Central memory CD4-positive, alpha-beta T cell (primary cell): ENCODE measurements at regions not wholly inside any gene's neighbourhood (a gene's known extent, or its start where the extent isn't known, plus 50 kb on each side); places are given as distances from the start of the nearest gene placed in this dataset.
A peak's percentile ranks its signal among the peaks of the same experiment; 100 is the strongest.
"Not testable (repeated sequence)": the region's sequence is repeated elsewhere in the genome, so short reads cannot be mapped to it uniquely, and the experiment has no call there.

Experiments used
- DNase-seq: peaks from one replicate; pipeline ENCODE4 v3.0.0; 2022

- no peak for DNase-seq
These were observed 205.3 kb upstream of the TBL1XR1 start for GRCh38 chr3:177402533-177402932.

DNA sequence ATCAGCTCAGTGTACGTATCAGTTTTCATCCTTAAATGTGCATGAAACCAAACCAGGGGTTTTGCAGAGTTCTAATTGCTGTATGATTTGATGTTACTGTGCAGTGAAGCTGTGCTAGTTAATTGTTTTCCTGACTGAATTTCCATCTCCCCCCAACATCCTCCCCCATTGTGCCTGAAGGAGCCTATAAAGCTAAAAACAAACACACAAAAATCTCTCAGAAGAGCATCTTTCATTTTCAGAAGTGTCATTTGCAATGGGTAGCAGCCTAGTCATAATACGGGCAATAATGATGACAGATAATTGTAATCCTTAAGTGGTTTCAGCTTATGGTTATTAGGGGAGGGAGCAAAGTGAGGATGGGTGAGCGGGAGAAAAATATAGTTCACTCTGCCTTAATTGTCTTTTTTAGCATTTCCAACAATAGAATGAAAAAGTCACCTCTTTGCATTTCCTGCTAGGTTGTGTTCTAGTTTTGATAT lies 207.9 kb upstream of the TBL1XR1 start:
- DNase-seq, result no peak

DNA sequence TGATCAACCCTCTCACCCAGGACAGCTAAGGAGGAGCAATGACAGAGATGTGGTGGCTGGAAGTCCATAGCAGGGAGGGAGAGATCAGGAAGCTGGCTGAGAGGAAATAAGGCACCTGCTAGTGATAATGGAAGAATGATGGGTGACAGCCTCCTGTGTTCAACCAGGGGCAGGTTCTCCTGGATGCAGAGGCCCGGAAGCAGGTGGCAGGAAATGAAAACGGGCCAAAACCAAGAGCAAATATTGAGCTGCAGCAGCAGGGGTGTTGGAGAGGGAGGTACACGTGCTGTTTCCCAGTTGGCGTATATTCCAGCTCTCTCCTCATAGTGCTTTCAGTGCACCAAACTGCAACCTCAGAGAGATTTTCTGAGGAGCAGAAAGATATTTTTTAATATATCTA lies 213.4 kb upstream of the TBL1XR1 start:
- DNase-seq, result no peak

- DNase-seq, result no peak
These were observed 213.9 kb upstream of the TBL1XR1 start for GRCh38 chr3:177411201-177411600.

DNA sequence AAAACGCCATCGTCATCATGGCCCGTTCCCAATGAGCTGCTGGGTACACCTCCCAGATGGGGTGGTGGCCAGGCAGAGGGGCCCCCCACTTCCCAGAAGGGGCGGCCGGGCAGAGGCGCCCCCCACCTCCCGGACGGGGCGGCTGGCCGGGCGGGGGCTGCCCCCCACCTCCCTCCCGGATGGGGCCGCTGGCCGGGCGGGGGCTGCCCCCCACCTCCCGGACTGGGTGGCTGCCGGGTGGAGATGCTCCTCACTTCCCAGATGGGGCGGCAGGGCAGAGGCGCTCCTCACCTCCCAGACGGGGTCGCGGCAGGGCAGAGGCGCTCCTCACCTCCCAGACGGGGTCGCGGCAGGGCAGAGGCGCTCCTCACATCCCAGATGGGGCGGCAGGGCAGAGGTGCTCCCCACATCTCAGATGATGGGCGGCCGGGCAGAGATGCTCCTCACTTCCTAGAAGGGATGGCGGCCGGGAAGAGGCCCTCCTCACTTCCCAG lies 215.4 kb upstream of the TBL1XR1 start:
- DNase-seq, result not testable (repeated sequence)

- DNase-seq, result no peak
These were observed 216.8 kb upstream of the TBL1XR1 start for GRCh38 chr3:177414093-177414492.

- DNase-seq, result no peak
These were observed 221.5 kb upstream of the TBL1XR1 start for GRCh38 chr3:177418787-177419186.

GRCh38 chr3:177419904-177420601 lies 222.8 kb upstream of the TBL1XR1 start:
- no peak for DNase-seq

- DNase-seq, result no peak
These were observed 223.6 kb upstream of the TBL1XR1 start for GRCh38 chr3:177420651-177421480.

DNA sequence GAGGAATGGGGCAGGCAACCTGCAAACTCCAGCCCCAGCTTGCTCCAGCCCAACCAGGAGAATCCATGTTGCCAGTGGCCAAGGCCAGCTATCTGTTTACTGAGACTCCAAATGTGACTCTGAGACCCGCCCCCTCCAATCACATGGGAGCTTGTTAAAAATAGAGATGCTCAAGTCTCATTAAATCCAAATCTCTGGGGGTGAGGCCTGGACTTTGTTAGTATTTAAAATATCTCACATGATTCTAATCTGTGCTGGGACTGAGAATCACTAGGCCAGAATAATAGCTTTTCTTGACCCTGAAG lies 224.2 kb upstream of the TBL1XR1 start:
- no peak for DNase-seq

DNA sequence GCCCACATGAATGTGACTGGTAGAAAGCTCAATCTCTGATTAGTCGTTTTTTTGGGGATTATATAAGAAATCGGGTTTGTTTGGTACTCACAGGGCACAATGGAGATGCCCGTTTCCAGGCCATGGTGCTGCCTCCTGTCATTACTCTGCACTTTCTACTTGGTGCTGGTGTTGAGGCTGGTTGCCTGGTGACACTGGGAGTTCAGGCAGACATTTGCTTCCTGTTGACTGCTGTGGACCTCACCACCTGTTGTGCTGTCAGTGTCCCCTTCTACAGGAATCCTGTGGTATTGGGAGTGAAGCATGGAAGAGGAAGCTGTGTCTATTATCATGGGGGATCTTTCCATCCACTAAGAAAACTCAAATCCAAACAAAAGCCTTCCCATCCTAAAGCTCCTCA lies 227.2 kb upstream of the TBL1XR1 start:
- peak; percentile 4 for DNase-seq

DNA sequence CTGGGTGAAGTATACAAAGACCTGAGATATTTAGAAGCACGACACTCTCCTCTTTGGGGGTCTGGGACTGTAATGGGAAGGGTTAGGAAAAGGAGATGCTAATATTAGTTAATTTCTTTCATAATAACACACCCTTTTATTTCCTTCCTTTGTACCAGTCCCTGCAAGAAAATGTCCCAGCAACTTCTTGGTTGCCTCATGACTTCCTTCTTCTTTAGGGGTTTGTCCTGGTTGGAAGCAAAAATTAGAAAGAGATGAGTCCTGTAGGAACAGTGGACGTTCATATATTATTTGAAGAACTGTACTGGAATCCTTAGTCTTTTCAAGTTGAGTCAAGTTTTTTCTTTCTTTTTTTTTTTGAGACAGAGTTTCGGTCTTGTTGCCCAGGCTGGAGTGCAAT lies 227.8 kb upstream of the TBL1XR1 start:
- DNase-seq, result no peak

DNA sequence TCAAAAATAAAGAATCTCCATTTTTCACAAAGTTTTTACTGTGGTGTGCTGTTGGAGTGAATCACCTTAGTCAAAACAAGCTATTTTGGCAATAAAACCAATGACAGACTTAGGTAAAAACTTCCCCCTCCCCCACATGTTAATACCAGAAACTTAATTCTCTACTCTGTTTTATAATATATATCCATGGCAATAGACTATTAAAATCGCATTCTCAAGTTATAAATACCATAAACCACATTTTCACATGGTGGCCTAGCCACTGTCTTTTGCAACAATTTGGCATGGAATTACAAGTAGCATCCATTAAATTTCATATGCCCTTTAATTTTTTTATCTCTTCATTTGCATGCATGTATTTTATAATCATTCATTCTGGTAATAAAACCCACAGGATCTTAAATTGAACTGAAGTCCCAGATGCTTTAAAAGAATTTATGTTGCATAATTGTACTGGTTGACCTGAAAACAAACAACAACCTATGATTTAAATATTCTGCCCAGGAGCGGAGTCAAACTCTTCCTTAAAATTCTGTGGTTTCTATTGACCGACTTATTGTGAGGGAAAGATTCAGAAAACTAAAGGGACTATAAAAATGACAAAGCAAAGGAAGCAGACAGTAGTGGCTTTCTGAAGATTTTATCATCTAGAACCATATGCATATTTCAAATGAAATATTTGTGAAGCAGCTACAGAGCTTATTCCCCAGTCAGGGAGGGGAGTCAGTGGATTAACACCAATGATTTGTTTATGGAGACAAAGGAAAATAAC lies 229.0 kb upstream of the TBL1XR1 start:
- no peak for DNase-seq

GRCh38 chr3:177426878-177427495 lies 229.7 kb upstream of the TBL1XR1 start:
- peak; percentile 47 for DNase-seq

DNA sequence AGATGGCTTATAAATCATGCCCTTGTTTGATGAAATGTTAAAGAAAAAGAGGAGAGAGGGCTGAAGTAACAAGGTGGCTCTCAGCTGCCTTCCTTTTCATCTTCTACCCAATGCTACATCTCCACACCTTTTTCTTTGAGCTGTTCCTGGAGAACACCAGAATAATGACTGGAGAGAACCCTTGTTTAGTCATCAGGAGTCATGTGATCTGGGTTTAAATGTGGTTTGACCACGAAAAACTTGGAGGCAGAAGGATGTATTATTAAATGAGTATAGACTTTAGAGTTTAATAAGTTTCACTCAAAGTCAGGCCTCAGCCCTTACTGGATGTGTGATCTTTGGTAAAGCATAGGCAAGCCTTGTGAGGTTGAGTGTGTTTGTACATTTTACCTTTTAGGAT lies 230.3 kb upstream of the TBL1XR1 start:
- DNase-seq, result peak; percentile 18

- no peak for DNase-seq
These were observed 231.8 kb upstream of the TBL1XR1 start for GRCh38 chr3:177429079-177429478.

DNA sequence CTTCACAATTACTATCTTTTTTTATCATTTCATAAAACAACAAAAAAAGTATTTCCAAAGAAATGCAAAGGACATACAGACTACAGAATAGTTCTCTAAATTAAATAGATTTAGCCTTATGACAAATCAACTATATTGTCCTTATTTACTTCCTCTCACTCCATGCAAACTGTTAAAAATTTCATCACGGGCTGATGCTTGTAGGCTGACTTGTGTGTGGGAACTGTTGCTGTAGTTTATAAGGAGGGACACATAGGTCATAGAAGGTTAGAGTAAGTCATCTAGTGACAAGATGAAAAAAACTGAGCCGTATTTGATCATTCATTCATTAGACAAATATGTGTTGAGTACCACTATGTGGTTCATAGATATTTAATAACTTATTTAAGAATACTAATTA lies 232.5 kb upstream of the TBL1XR1 start:
- DNase-seq, result no peak

DNA sequence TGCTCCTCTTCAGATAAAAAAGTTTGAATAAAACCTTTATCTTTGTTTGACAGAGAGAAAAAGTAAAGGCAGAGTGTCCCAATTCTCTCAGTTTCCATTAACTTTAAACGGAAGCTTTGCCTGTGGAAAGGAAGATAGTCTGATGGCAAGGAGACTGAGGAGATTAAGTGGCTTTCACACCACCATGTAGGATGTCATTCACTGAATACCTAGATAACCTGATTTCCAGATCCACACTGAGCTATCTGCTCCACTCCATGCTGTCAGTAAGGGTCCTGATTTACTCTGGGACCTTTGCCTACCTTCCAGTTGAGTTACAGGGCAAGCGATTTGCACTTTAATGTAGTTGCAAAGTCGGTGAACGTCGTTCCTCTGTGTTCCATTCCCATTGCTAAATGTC lies 233.4 kb upstream of the TBL1XR1 start:
- DNase-seq, result no peak

- DNase-seq, result no peak
These were observed 234.4 kb upstream of the TBL1XR1 start for GRCh38 chr3:177431525-177432176.

GRCh38 chr3:177435301-177435700 lies 238.0 kb upstream of the TBL1XR1 start:
- no peak for DNase-seq

DNA sequence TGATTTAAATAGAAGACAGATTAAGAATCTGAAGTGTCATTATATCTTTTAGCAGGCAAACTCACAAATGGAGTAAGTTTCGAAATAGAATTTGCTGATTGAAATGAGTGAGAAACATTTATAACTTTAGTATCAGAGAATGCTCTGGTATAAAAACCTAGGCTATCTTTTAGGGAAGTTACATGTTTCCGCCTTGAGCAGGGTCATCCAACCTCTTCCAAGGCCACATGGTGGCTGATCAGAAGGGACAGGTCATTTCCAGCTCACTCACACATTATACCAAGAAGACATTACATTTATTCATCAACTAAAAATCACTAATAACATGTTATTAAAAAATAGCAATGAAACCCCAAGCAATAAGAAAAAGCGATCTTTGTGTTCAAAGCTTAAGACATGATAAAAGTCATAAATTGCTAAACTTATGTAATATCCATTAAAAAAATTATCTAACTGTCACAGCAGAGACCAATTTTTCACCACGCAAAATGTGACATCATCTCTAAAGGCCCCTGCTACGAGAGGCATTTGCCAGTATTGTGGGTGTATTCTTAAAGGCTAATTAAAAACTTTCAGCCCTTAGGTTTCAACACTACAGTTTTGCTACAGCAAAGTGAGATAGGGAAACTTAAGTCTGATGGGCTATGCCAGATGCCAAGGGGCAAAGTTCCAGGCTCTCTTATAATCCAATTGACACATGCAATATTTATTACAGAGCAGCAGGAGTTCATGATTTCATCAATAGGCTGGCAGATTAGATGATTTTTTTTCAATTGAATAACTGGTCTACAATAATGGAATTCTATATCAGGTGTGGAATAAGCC lies 240.4 kb upstream of the TBL1XR1 start:
- no peak for DNase-seq
